HL-60 (cell line): ENCODE measurements at regions not wholly inside any gene's neighbourhood (a gene's known extent, or its start where the extent isn't known, plus 50 kb on each side); places are given as distances from the start of the nearest gene placed in this dataset.

Source experiments
- POLR2AphosphoS5 ChIP-seq: IDR thresholded peaks from 2 replicates; pipeline ENCODE4 v1.6.1; 2012; ENCODE audit warnings: low read depth
- SPI1 ChIP-seq: IDR thresholded peaks from 2 replicates; pipeline ENCODE4 v1.6.1; 2012; ENCODE audit warnings: low read depth, mild to moderate bottlenecking, borderline replicate concordance
- TF ChIP-seq, protein P1 (sequence below): IDR thresholded peaks from one replicate; pipeline ENCODE4 v1.5.1; 2011; ENCODE audit warnings: low read length, control low read depth, inconsistent platforms; ENCODE audit not compliant: insufficient read depth

DNA sequence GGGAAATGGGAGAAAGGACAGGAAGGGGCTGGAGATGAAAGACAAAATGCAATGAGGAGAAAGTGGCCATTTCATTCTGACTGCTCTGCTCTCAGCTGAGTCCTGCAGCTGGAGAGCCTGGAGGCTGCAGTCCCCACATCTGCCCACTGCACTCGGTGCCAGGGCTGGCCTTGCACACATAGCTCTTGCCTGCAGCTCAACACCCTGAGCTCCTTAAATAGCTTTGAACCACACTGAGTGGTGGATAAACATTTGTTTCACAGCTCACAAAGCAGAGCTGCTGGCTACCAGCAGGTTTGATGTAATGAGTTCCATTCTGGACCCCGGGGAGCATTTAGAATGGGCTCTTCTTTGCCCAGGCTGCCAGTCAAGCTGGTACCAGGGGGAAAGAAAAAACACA is 426.1 kb upstream of the CADM1 start:
- TF ChIP-seq, protein P1, sequence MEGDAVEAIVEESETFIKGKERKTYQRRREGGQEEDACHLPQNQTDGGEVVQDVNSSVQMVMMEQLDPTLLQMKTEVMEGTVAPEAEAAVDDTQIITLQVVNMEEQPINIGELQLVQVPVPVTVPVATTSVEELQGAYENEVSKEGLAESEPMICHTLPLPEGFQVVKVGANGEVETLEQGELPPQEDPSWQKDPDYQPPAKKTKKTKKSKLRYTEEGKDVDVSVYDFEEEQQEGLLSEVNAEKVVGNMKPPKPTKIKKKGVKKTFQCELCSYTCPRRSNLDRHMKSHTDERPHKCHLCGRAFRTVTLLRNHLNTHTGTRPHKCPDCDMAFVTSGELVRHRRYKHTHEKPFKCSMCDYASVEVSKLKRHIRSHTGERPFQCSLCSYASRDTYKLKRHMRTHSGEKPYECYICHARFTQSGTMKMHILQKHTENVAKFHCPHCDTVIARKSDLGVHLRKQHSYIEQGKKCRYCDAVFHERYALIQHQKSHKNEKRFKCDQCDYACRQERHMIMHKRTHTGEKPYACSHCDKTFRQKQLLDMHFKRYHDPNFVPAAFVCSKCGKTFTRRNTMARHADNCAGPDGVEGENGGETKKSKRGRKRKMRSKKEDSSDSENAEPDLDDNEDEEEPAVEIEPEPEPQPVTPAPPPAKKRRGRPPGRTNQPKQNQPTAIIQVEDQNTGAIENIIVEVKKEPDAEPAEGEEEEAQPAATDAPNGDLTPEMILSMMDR = no peak
- TF ChIP-seq POLR2AphosphoS5 (no peak), SPI1 (no peak)
